LNCAP (cell line): ENCODE measurements at regions not wholly inside any gene's neighbourhood (a gene's known extent, or its start where the extent isn't known, plus 50 kb on each side); places are given as distances from the start of the nearest gene placed in this dataset.

Experiments used
- TF ChIP-seq, protein P1 (sequence below): fragments of 450-650 bp; IDR thresholded peaks from 2 replicates; pipeline ENCODE4 v1.5.1; 2017; ENCODE audit warnings: mild to moderate bottlenecking

DNA sequence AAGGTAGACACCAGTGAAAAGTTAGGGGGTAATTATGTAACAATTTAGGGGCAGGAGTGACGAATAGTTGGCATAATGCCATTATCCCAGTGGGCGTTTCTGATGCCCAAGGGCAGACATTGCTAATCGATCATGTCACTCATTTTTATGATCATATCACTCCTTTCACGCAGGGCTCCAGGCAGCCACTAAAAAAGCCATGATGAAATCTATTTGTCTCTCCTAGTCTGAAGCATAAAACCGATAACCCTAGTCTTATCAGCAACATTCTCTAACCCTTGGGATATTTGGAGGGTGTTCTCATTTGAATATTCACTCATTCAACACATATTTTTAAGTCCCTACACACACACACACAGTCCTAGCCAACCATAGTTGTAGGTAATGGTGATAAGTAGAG, 114.9 kb downstream of the NMUR2 start:
- TF ChIP-seq, protein P1, sequence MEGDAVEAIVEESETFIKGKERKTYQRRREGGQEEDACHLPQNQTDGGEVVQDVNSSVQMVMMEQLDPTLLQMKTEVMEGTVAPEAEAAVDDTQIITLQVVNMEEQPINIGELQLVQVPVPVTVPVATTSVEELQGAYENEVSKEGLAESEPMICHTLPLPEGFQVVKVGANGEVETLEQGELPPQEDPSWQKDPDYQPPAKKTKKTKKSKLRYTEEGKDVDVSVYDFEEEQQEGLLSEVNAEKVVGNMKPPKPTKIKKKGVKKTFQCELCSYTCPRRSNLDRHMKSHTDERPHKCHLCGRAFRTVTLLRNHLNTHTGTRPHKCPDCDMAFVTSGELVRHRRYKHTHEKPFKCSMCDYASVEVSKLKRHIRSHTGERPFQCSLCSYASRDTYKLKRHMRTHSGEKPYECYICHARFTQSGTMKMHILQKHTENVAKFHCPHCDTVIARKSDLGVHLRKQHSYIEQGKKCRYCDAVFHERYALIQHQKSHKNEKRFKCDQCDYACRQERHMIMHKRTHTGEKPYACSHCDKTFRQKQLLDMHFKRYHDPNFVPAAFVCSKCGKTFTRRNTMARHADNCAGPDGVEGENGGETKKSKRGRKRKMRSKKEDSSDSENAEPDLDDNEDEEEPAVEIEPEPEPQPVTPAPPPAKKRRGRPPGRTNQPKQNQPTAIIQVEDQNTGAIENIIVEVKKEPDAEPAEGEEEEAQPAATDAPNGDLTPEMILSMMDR, result no peak

DNA sequence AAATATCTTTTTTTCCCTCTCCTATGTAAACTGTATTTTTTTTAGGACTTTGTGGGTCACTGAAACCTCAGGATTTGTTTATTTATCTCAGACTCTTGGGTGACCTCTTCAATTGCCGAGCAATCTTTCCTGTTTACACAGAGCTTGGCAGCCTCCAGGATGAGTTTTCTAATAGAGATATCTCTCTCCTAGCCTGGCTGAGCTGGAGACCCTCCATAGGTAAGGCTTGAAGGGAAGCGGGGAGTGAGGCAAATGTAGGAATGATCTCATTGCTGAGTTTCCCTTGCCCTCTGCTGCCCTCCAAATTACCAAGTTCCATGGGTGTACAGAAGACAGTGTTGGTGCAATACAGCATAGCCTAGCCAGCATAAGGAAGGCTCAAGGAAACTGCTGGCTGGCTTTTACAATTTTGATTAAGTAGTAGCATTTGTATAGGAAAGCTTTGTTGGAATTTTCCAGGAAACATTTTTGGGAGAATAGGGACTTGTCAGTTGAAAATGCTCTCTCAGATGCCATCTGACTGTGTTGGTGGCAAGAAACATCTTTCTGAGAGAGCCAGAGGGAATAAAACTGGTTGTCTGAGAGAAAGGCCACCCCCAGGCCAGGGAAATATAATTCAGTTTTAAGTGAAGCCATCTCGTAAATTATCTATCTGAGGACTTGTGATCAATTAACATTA, 116.0 kb downstream of the NMUR2 start:
- TF ChIP-seq, protein P1, result no peak

DNA sequence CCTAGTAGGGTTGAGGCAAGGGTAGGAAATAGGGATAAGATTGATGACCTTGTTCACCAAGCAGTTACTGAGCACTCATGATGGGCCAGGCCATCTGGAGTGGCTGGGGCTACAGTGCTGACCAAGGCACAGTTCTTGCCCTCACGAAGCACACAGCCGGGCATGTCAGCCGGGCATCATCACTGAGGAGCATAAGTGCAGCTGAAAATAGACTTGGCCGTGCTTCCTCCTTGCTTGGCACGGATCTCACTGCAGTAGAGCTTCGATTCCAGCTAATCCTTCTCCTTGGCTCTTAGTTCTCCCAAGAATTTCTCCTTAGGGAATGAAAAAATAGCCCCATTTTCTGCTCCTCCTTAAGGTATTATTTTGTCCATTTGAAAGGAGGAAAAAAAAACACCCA, 116.6 kb downstream of the NMUR2 start:
- TF ChIP-seq, protein P1, result no peak

DNA sequence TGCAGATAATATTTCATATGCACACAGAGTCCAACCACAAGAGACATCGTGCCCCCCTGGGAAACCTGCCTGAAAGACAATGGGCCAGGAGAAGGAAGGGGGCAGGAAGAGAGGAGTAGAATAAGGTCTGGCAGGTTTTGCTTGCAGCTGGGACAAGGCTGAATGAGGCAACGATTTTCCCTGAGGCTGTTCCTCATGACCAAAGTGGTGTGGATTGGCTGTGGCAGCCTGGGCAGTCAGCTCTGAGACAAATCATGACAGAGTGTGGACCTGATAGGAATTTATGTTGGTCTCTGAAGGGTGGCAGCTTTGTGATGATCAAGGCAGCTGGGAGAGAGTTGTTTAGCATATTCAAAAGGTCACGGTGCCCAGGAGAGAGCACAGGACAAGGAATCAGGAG, 119.3 kb downstream of the NMUR2 start:
- TF ChIP-seq, protein P1, result no peak

DNA sequence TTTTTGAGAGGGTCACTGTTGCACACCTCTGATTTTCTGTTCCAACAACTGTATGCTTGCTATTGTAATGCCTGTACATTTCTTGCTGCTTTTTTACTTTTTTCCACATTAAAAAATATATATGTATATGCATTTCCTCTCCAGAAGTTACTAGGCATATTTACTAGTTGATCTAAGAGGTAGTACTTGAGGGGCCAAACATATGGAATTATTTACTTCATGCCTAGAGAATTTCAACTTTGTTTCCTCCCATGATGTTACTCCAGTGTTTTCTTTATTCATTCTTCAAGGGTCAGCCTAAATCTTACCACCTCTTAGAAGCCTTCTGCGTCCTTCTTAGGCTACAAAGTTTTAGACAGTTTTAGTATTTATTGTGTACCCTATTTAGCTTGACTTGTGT, 122.7 kb downstream of the NMUR2 start:
- TF ChIP-seq, protein P1, result no peak

DNA sequence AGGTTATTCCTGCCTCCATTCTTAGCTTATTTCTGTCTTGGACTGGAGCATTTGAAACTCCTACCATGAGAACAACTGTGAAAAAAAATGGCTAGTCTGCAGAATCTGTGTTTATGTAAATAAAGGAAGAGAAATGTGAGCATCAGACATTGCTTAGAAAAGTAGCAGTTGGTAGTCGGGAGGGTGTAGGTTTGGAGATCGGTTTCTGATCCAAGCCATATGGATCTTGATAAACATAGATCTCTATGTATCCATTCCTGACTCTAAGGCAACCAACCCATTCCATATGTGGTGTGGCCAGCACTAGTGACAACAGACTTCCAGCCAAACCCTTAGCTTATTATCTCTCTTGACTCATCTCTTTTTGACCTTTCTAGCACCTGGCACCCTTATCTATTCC, 127.1 kb downstream of the NMUR2 start:
- TF ChIP-seq, protein P1, result no peak

DNA sequence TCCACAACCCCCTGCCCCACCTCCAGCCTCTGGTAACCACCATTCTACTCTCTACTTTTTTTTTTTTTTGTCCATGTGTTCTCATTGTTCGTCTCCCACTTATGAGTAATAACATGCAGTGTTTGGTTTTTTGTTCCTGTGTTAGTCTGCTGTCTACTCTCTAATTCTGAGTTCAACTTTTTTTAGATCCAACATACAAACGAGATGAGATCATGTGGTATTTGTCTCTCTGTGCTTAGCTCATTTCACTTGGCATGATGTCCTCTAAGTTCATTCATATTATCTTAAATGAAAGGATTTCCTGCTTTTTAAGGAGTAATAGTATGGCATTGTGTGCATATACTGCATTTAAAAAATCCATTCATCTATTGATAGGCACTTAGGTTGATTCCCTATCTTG, 130.9 kb downstream of the NMUR2 start:
- TF ChIP-seq, protein P1, result no peak

DNA sequence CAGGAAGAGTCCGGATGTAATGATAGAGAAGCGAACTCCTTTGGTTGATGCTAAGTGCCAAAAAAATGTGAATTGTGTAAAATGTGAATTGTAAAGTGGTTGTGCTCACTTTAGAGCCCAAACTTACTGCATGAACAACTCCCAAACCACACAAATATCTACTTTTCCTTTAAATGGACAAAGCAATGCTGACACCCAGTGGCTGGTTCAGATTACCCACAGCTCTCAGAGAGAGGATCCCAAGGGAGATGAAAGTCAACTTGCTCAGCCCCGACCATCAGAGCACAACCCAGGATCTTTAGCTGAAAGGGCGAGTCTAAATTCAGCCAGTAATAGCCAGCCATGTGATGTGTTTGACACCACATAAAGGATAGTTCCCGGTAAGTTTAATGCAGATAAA, 133.7 kb downstream of the NMUR2 start:
- TF ChIP-seq, protein P1, result 0 out of 2 replicates have a peak, but pooled peaks have one; percentile 12
